ENCODE measurements at regions not wholly inside any gene's neighbourhood (a gene's known extent, or its start where the extent isn't known, plus 50 kb on each side); places are given as distances from the start of the nearest gene placed in this dataset.

DNA sequence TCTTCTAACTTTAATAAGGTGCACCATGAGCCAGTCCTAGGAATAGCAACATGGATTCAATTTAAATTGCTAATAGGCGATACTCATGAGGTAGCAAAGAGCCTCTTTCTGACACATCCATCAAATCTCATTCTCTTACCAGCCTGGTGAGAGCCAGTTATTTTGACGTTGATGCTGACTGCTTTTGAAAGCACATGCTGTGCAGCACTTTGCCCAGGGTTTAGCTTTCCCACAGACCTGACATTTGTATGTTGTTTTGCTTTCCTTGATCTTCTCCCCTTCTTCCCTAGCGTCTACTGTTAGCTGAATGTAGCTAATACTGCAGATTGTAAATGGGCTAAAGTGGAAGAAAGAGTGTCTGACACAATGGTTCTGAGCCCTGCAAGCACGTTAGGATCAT lies 101.1 kb upstream of the CCDC85A start:
- TF ChIP-seq REST (IDR thresholded peaks at IDR 0.05; ENCODE audit: low read depth) (no peak), EP300 (IDR thresholded peaks at IDR 0.05; ENCODE audit: borderline replicate concordance) (no peak), CEBPB (IDR thresholded peaks at IDR 0.05) (no peak), TEAD4 (IDR thresholded peaks at IDR 0.05) (no peak)
